ENCODE measurements at regions not wholly inside any gene's neighbourhood (a gene's known extent, or its start where the extent isn't known, plus 50 kb on each side); places are given as distances from the start of the nearest gene placed in this dataset.

GRCh38 chr2:8451273-8451672 is 230.6 kb upstream of the ID2 start:
- no peak for DNase-seq

- no peak for DNase-seq
Observed at GRCh38 chr2:8452296-8452695, 229.6 kb upstream of the ID2 start.

GRCh38 chr2:8452979-8453903 is 228.6 kb upstream of the ID2 start:
- no peak for DNase-seq

GRCh38 chr2:8453904-8454302 is 228.0 kb upstream of the ID2 start:
- DNase-seq = no peak

- no peak for DNase-seq
Observed at GRCh38 chr2:8454797-8455196, 227.1 kb upstream of the ID2 start.

GRCh38 chr2:8455236-8456150 is 226.4 kb upstream of the ID2 start:
- no peak for DNase-seq

- DNase-seq = no peak
Observed at GRCh38 chr2:8456151-8457091, 225.4 kb upstream of the ID2 start.

- no peak for DNase-seq
Observed at GRCh38 chr2:8457092-8457481, 224.8 kb upstream of the ID2 start.

- no peak for DNase-seq
Observed at GRCh38 chr2:8457699-8458502, 224.0 kb upstream of the ID2 start.

- no peak for DNase-seq
Observed at GRCh38 chr2:8458503-8459459, 223.1 kb upstream of the ID2 start.

- no peak for DNase-seq
Observed at GRCh38 chr2:8459474-8459873, 222.4 kb upstream of the ID2 start.

- DNase-seq = no peak
Observed at GRCh38 chr2:8461341-8461740, 220.5 kb upstream of the ID2 start.

- no peak for DNase-seq
Observed at GRCh38 chr2:8462280-8462679, 219.6 kb upstream of the ID2 start.

- DNase-seq = no peak
Observed at GRCh38 chr2:8462899-8463648, 218.8 kb upstream of the ID2 start.

GRCh38 chr2:8465560-8465959 is 216.3 kb upstream of the ID2 start:
- no peak for DNase-seq

GRCh38 chr2:8469709-8470493 is 212.0 kb upstream of the ID2 start:
- DNase-seq = no peak

GRCh38 chr2:8472545-8473323 is 209.1 kb upstream of the ID2 start:
- DNase-seq = no peak
